HepG2 (cell line): ENCODE measurements at regions not wholly inside any gene's neighbourhood (a gene's known extent, or its start where the extent isn't known, plus 50 kb on each side); places are given as distances from the start of the nearest gene placed in this dataset.

Experiments
- ATAC-seq: fragments of 200-7000 bp; cut with Tn5 transposase; 3 replicates; pipeline ENCODE4 v1.9.1; 2020; ENCODE audit warnings: mild to moderate bottlenecking, moderate library complexity
- BruUV-seq: library from RNA; stranded (reverse); fragments of 400-500 nt; replicated peaks from 2 replicates; lab custom pipeline; 2021; lab: Mats Ljungman, UMichigan
- CTCF ChIA-PET: fragments of 300-600 bp; formaldehyde crosslinking; extraction: SDS; loops from one replicate; lab custom pipeline; 2021; ENCODE audit warnings: low total read pairs, inconsistent platforms, low intra/inter-chr PET ratio; lab: Yijun Ruan, JAX
- POLR2A ChIA-PET: fragments of 350-600 bp; sonication (Branson Sonifier 250); formaldehyde crosslinking; loops from one replicate; lab custom pipeline; 2020; ENCODE audit warnings: antibody characterized with exemption, inconsistent platforms; lab: Yijun Ruan, JAX
- DNase-seq: peaks from one replicate; pipeline ENCODE4 v3.0.0-alpha.2; 2015; ENCODE audit warnings: low spot score
- FAIRE-seq: peaks from 3 replicates; lab custom pipeline; 2011; peaks lifted over from hg19 to GRCh38; lab: Jason Lieb, UNC
- H2AFZ ChIP-seq: one replicate; pipeline ENCODE4 v1.6.1; 2011; ENCODE audit warnings: low read length, inconsistent platforms
- H3K27ac ChIP-seq: fragments of 300-600 bp; 3 replicates; pipeline ENCODE4 v1.8.0; 2011; ENCODE audit warnings: mixed run types, mild to moderate bottlenecking, mixed read lengths, low read length, inconsistent platforms; ENCODE audit not compliant: insufficient read depth; ENCODE audit errors: extremely low read length
- H3K27me3 ChIP-seq, 2 experiments: fragments of 200-600 bp in 1 of 2; 2 replicates in 1 of 2; 3 replicates in 1 of 2; pipeline versions ENCODE4 v1.6.0 to v1.8.0; 2011; ENCODE audit warnings: low read length in 2 of 2, mild to moderate bottlenecking in 2 of 2, moderate library complexity in 2 of 2, inconsistent platforms in 1 of 2; ENCODE audit not compliant: insufficient read depth in 2 of 2, control insufficient read depth in 1 of 2
- H3K36me3 ChIP-seq, 2 experiments: fragments of 200-600 bp in 1 of 2; replicated peaks in 1 of 2; 2 replicates in 1 of 2; 3 replicates in 1 of 2; pipeline versions ENCODE4 v1.5.1 to v1.8.0; 2011; ENCODE audit warnings: low read length in 2 of 2, inconsistent platforms in 1 of 2; ENCODE audit not compliant: insufficient read depth in 2 of 2, control insufficient read depth in 1 of 2
- H3K4me1 ChIP-seq: 2 replicates; pipeline ENCODE4 v1.5.1; 2012; ENCODE audit warnings: low read length, inconsistent platforms; ENCODE audit not compliant: insufficient read depth
- H3K4me2 ChIP-seq: 2 replicates; pipeline ENCODE4 v1.6.0; 2011; ENCODE audit warnings: low read depth, low read length, inconsistent platforms
- H3K4me3 ChIP-seq, 3 experiments: fragments of 200-600 bp in 1 of 3; sonication (generic), shearing (Covaris generic) in 1 of 3; replicated peaks in 1 of 3; 2 replicates each; pipeline ENCODE4 v1.5.1; 2011 to 2016; ENCODE audit warnings: low read length in 3 of 3, inconsistent platforms in 2 of 3, low read depth in 2 of 3, mild to moderate bottlenecking in 2 of 3, control low read depth in 1 of 3, mixed read lengths in 1 of 3; ENCODE audit not compliant: insufficient read depth in 1 of 3
- H3K79me2 ChIP-seq: one replicate; pipeline ENCODE4 v1.6.1; 2011; ENCODE audit warnings: low read length, inconsistent platforms; ENCODE audit not compliant: insufficient read depth
- H3K9ac ChIP-seq: 2 replicates; pipeline ENCODE4 v1.6.0; 2011; ENCODE audit warnings: mild to moderate bottlenecking, low read depth, low read length, inconsistent platforms; ENCODE audit not compliant: insufficient read depth
- H3K9me3 ChIP-seq: 2 replicates; pipeline ENCODE4 v1.5.1; 2012; ENCODE audit warnings: mild to moderate bottlenecking, low read length
- H4K20me1 ChIP-seq: 2 replicates; pipeline ENCODE4 v1.6.0; 2011; ENCODE audit warnings: inconsistent platforms, mild to moderate bottlenecking, low read length, moderate library complexity; ENCODE audit not compliant: insufficient read depth
- ARNT2 ChIP-seq: sonication (generic); formaldehyde crosslinking; IDR thresholded peaks from 2 replicates; pipeline ENCODE4 v1.8.0; 2022; ENCODE audit warnings: mild to moderate bottlenecking, low read depth, missing genetic modification reagents, moderate library complexity
- ATM ChIP-seq: fragments of 450-650 bp; IDR thresholded peaks from 2 replicates; pipeline ENCODE4 v1.7.1; 2017; ENCODE audit warnings: mild to moderate bottlenecking, borderline replicate concordance
- FOSL2 ChIP-seq: sonication (generic); formaldehyde crosslinking; IDR thresholded peaks from 2 replicates; pipeline ENCODE4 v1.4.0; 2020; ENCODE audit warnings: missing genetic modification reagents
- GATAD1 ChIP-seq: IDR thresholded peaks from 2 replicates; pipeline ENCODE4 v1.6.1; 2016; ENCODE audit warnings: missing genetic modification reagents, missing compliant biosample characterization
- KDM1A ChIP-seq: IDR thresholded peaks from 2 replicates; pipeline ENCODE4 v1.6.1; 2016; ENCODE audit warnings: missing compliant biosample characterization
- KDM3A ChIP-seq: IDR thresholded peaks from 2 replicates; pipeline ENCODE4 v1.6.1; 2018; ENCODE audit warnings: low read depth, missing compliant biosample characterization
- KMT2A ChIP-seq: sonication (generic); formaldehyde crosslinking; IDR thresholded peaks from 2 replicates; pipeline ENCODE4 v1.4.0; 2020; ENCODE audit warnings: missing genetic modification reagents
- MEF2D ChIP-seq: sonication (generic); formaldehyde crosslinking; IDR thresholded peaks from 2 replicates; pipeline ENCODE4 v1.5.1; 2020; ENCODE audit warnings: mild to moderate bottlenecking, missing genetic modification reagents
- MTF2 ChIP-seq: sonication (generic); formaldehyde crosslinking; IDR thresholded peaks from 2 replicates; pipeline ENCODE4 v1.5.0; 2020; ENCODE audit warnings: missing genetic modification reagents, borderline replicate concordance
- NPAS2 ChIP-seq: sonication (generic); formaldehyde crosslinking; IDR thresholded peaks from 2 replicates; pipeline ENCODE4 v1.8.0; 2022; ENCODE audit warnings: mild to moderate bottlenecking, missing genetic modification reagents, borderline replicate concordance
- ZFP82 ChIP-seq: sonication (generic); formaldehyde crosslinking; IDR thresholded peaks from 2 replicates; pipeline ENCODE4 v1.5.1; 2020; ENCODE audit warnings: mild to moderate bottlenecking, missing genetic modification reagents, borderline replicate concordance
- ZFP90 ChIP-seq: sonication (generic); formaldehyde crosslinking; IDR thresholded peaks from 2 replicates; pipeline ENCODE4 v1.8.0; 2022; ENCODE audit warnings: missing genetic modification reagents, mild to moderate bottlenecking, inconsistent platforms, borderline replicate concordance
- ZNF234 ChIP-seq: sonication (generic); formaldehyde crosslinking; conservative IDR thresholded peaks from 2 replicates; pipeline ENCODE4 v1.5.1; 2020; ENCODE audit warnings: mild to moderate bottlenecking, missing genetic modification reagents
- ZNF530 ChIP-seq: sonication (generic); formaldehyde crosslinking; IDR thresholded peaks from 2 replicates; pipeline ENCODE4 v1.5.0; 2020; ENCODE audit warnings: low read depth, mild to moderate bottlenecking, missing genetic modification reagents
- ZNF768 ChIP-seq: sonication (generic); formaldehyde crosslinking; IDR thresholded peaks from 2 replicates; pipeline ENCODE4 v1.4.0; 2020; ENCODE audit warnings: missing genetic modification reagents
- ZNF839 ChIP-seq: sonication (generic); formaldehyde crosslinking; IDR thresholded peaks from 2 replicates; pipeline ENCODE4 v1.4.0; 2020; ENCODE audit warnings: missing genetic modification reagents, mild to moderate bottlenecking, borderline replicate concordance
- whole genome bisulfite sequencing: methylation state at CpG from one replicate; pipeline ENCODE4 v1.1.6; 2017; ENCODE audit warnings: low lambda C conversion rate; 5-methylcytosine and 5-hydroxymethylcytosine counted together
- in situ Hi-C: cut with HindIII; loops from 2 replicates; pipeline ENCODE4 v1.10.0; 2017; ENCODE audit warnings: low pct_unique_long_range_greater_than_20kb; ENCODE audit not compliant: extremely low pct_ligation_motif_present
- intact Hi-C: fragments of 100-400 bp; cut with micrococcal nuclease; formaldehyde crosslinking; loops from one replicate; pipeline ENCODE4 v1.10.0; 2022; ENCODE audit not compliant: unreplicated experiment

GRCh38 chr2:240363746-240364581 lies 71.5 kb upstream of the GPC1 start:
- WGBS = 20% methylated on average over 27 of the region's 28 CpGs
- POLR2A ChIA-PET = no interaction called here
- intact Hi-C loops (no loop called here), in situ Hi-C loops (no loop called here)
- H3K9me3 ChIP-seq = peaks cover 4% of the 10 kb centered on the region; the same call in 1 of the 2 replicates
- ATAC-seq (no peak), FAIRE-seq (no peak), DNase-seq (no peak)
- H3K4me2 ChIP-seq = no peak overlapping the region
- H4K20me1 ChIP-seq = no peaks in the 10 kb centered on the region
- TF ChIP-seq ZNF768 (CRISPR knock-in tag) = peak; percentile 98
- no peak for TF ChIP-seq KMT2A (CRISPR knock-in tag)
- H3K4me3 ChIP-seq = no peak overlapping the region
- BruUV-seq = no TSS peak
- no peak overlapping the region for H3K9ac ChIP-seq
- no peaks in the 10 kb centered on the region for H3K36me3 ChIP-seq
- H3K27ac ChIP-seq = no peak overlapping the region
- peaks cover 21 to 96% of the 10 kb centered on the region in 2 experiments; a peak in 4 of 5 replicates for H3K27me3 ChIP-seq
- CTCF ChIA-PET = no interaction called here
- no peaks in the 10 kb centered on the region for H3K4me1 ChIP-seq
- H3K79me2 ChIP-seq = no peaks in the 10 kb centered on the region
- no peak overlapping the region for H2AFZ ChIP-seq

GRCh38 chr2:240364582-240364960 lies 70.9 kb upstream of the GPC1 start:
- intact Hi-C loops (no loop called here), in situ Hi-C loops (no loop called here)
- DNase-seq (no peak), FAIRE-seq (no peak), ATAC-seq (no peak)
- Histone ChIP-seq H3K27me3 (peaks cover 25 to 92% of the 10 kb centered on the region in 2 experiments), H3K4me1 (peaks cover 3% of the 10 kb centered on the region), H4K20me1 (no peaks in the 10 kb centered on the region), H3K4me3 (no peak overlapping the region), H3K9ac (no peak overlapping the region), H3K4me2 (no peak overlapping the region), H3K36me3 (no peaks in the 10 kb centered on the region), H3K27ac (no peak overlapping the region), H3K79me2 (no peaks in the 10 kb centered on the region), H3K9me3 (peaks cover 4% of the 10 kb centered on the region; the same call in 1 of the 2 replicates), H2AFZ (no peak overlapping the region)
- CTCF ChIA-PET = no interaction called here
- POLR2A ChIA-PET = no interaction called here
- no TSS peak for BruUV-seq
- WGBS = 52% methylated on average over 12 of the region's 16 CpGs
- TF ChIP-seq ZFP90 = no peak
- TF ChIP-seq FOSL2 = no peak
- no peak for TF ChIP-seq ATM
- no peak for TF ChIP-seq KDM1A (CRISPR knock-in tag)
- no peak for TF ChIP-seq MTF2 (CRISPR knock-in tag)
- TF ChIP-seq ZNF530 = no peak
- no peak for TF ChIP-seq ZFP82 (CRISPR knock-in tag)
- no peak for TF ChIP-seq ZNF234 (CRISPR knock-in tag)
- TF ChIP-seq NPAS2 = no peak
- no peak for TF ChIP-seq KDM3A (CRISPR knock-in tag)
- TF ChIP-seq ARNT2 (CRISPR knock-in tag) = no peak
- no peak for TF ChIP-seq MEF2D (CRISPR knock-in tag)
- no peak for TF ChIP-seq ZNF839 (CRISPR knock-in tag)
- TF ChIP-seq GATAD1 (CRISPR knock-in tag) = no peak
